Prostate gland (tissue), 2 donors: ENCODE measurements at regions not wholly inside any gene's neighbourhood (a gene's known extent, or its start where the extent isn't known, plus 50 kb on each side); places are given as distances from the start of the nearest gene placed in this dataset.

Experiments
- DNase-seq: peaks from one replicate; pipeline ENCODE4 v3.0.0-alpha.2; 2019; ENCODE audit warnings: low spot score
- H3K27ac ChIP-seq, 2 donors: fragments of 200-600 bp; sonication (generic); 2 replicates each; pipeline ENCODE4 v1.5.1; 2017 to 2019
- H3K27me3 ChIP-seq: fragments of 200-600 bp; sonication (generic); replicated peaks from 2 replicates; pipeline ENCODE4 v1.5.1; 2019; ENCODE audit not compliant: insufficient read depth
- H3K36me3 ChIP-seq, 2 donors: fragments of 200-600 bp; sonication (generic); 1 replicate in 1 of 2; 2 replicates in 1 of 2; pipeline versions ENCODE4 v1.5.1 to v1.8.1; 2017 to 2019
- H3K4me1 ChIP-seq: fragments of 200-600 bp; sonication (generic); replicated peaks from 2 replicates; pipeline ENCODE4 v1.5.1; 2019
- H3K4me3 ChIP-seq, 2 donors: fragments of 200-600 bp; sonication (generic); 2 replicates each; pipeline ENCODE4 v1.5.1; 2017 to 2019
- H3K9me3 ChIP-seq: fragments of 200-600 bp; sonication (generic); 2 replicates; pipeline ENCODE4 v1.5.1; 2017
- POLR2A ChIP-seq: fragments of 450-650 bp; IDR thresholded peaks from one replicate; pipeline ENCODE4 v1.6.1; 2016; ENCODE audit warnings: antibody characterized with exemption, mild to moderate bottlenecking
- POLR2AphosphoS5 ChIP-seq: sonication (generic); formaldehyde crosslinking; IDR thresholded peaks from one replicate; pipeline ENCODE4 v1.6.1; 2017; ENCODE audit warnings: antibody characterized with exemption
- WGBS: methylation state at CpG from one replicate; pipeline ENCODE4 v1.1.5; 2018; 5-methylcytosine and 5-hydroxymethylcytosine counted together
- intact Hi-C: fragments of 100-400 bp; cut with DNase I; formaldehyde crosslinking; loops from one replicate; pipeline ENCODE4 v1.14.2; 2022
- TF ChIP-seq, protein P1 (sequence below), 4 experiments: fragments of 200-600 bp in 2 of 4; fragments of 450-650 bp in 2 of 4; sonication (generic) in 2 of 4; IDR thresholded peaks; 1 replicate in 3 of 4; 2 replicates in 1 of 4; pipeline ENCODE4 v1.5.1; 2016 to 2019; ENCODE audit warnings: antibody characterized with exemption in 4 of 4, mild to moderate bottlenecking in 2 of 4, moderate library complexity in 2 of 4

DNA sequence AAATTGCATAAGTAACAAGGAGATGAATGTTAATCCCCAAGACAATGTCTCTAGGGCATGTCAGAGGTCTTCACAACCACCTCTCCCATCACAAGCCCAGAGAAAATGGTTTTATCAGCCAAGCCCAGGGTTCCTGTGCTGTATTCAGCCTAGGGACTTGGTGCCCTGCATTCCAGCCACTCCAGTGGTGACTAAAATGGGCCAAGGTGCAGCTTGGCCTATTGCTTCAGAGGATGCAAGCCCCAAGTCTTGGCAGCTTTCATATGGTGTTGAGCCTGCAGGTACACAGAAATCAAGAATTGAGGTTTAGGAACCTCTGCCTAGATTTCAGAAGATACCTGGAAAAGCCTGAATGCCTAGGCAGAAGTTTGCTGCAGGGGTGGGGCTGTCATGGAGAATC, 1118.6 kb downstream of the PLA2G4A start:
- DNase-seq, result no peak
- Histone ChIP-seq H3K4me1 (no peaks in the 10 kb centered on the region), H3K27me3 (no peaks in the 10 kb centered on the region), H3K36me3 (no peaks in the 10 kb centered on the region), H3K27ac (no peak overlapping the region), H3K9me3 (no peaks in the 10 kb centered on the region), H3K4me3 (no peak overlapping the region)
- no peak for TF ChIP-seq POLR2AphosphoS5
- TF ChIP-seq POLR2A, result no peak
- TF ChIP-seq, protein P1, sequence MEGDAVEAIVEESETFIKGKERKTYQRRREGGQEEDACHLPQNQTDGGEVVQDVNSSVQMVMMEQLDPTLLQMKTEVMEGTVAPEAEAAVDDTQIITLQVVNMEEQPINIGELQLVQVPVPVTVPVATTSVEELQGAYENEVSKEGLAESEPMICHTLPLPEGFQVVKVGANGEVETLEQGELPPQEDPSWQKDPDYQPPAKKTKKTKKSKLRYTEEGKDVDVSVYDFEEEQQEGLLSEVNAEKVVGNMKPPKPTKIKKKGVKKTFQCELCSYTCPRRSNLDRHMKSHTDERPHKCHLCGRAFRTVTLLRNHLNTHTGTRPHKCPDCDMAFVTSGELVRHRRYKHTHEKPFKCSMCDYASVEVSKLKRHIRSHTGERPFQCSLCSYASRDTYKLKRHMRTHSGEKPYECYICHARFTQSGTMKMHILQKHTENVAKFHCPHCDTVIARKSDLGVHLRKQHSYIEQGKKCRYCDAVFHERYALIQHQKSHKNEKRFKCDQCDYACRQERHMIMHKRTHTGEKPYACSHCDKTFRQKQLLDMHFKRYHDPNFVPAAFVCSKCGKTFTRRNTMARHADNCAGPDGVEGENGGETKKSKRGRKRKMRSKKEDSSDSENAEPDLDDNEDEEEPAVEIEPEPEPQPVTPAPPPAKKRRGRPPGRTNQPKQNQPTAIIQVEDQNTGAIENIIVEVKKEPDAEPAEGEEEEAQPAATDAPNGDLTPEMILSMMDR (IDR thresholded peaks at IDR 0.05), result no peak
- intact Hi-C loops, result no loop called here

DNA sequence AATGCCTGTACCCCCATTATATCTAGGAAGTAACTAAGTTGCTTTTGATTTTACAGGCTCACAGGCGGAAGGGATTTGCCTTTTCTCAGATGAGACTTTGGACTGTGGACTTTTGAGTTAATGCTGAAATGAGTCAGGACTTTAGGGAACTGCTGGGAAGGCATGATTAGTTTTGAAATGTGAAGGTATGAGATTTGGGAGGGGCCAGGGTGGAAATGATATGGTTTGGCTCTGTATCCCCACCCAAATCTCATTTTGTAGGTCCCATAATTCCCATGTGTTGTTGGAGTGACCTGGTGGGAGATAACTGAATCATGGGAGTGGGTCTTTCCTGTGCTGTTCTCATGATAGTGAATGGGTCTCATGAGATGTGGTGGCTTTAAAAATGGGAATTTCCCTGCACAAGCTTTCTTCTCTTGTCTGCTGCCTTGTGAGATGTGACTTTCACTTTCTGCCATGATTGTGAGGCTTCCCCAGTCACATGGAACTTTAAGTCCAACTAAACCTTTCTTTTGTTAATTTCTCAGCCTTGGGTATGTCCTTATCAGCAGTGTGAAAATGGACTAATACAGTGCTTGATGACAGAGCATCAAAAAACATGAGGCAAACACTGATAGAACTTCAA, 1119.5 kb downstream of the PLA2G4A start:
- intact Hi-C loops, result no loop called here
- Histone ChIP-seq H3K27ac (no peak overlapping the region), H3K9me3 (no peaks in the 10 kb centered on the region), H3K4me3 (no peak overlapping the region), H3K4me1 (no peaks in the 10 kb centered on the region), H3K27me3 (no peaks in the 10 kb centered on the region), H3K36me3 (no peaks in the 10 kb centered on the region)
- no peak for DNase-seq
- TF ChIP-seq, protein P1 (IDR thresholded peaks at IDR 0.05), result no peak
- TF ChIP-seq POLR2AphosphoS5 (no peak), POLR2A (no peak)
- WGBS, result 79% methylated on average over 1 of the region's 1 CpG

GRCh38 chr1:187949567-187949966, 1120.8 kb downstream of the PLA2G4A start:
- WGBS, result 91% methylated on average over 1 of the region's 1 CpG
- no peak for DNase-seq
- Histone ChIP-seq H3K36me3 (no peaks in the 10 kb centered on the region), H3K4me3 (no peak overlapping the region), H3K9me3 (no peaks in the 10 kb centered on the region), H3K27ac (no peak overlapping the region), H3K4me1 (no peaks in the 10 kb centered on the region), H3K27me3 (no peaks in the 10 kb centered on the region)
- TF ChIP-seq POLR2AphosphoS5 (no peak), POLR2A (no peak)
- TF ChIP-seq, protein P1 (IDR thresholded peaks at IDR 0.05), result no peak
- intact Hi-C loops, result no loop called here

- Histone ChIP-seq H3K4me1 (no peaks in the 10 kb centered on the region), H3K9me3 (no peaks in the 10 kb centered on the region), H3K4me3 (no peak overlapping the region), H3K36me3 (no peaks in the 10 kb centered on the region), H3K27me3 (no peaks in the 10 kb centered on the region), H3K27ac (no peak overlapping the region)
- TF ChIP-seq, protein P1 (IDR thresholded peaks at IDR 0.05), result no peak
- TF ChIP-seq POLR2AphosphoS5 (no peak), POLR2A (no peak)
- no peak for DNase-seq
- intact Hi-C loops, result no loop called here
Measured at GRCh38 chr1:187951817-187952216, 1123.1 kb downstream of the PLA2G4A start.

GRCh38 chr1:187952446-187952845, 1123.7 kb downstream of the PLA2G4A start:
- H3K4me3 ChIP-seq, result no peak overlapping the region
- TF ChIP-seq, protein P1 (IDR thresholded peaks at IDR 0.05), result no peak
- no peak for TF ChIP-seq POLR2A
- TF ChIP-seq POLR2AphosphoS5, result no peak
- DNase-seq, result no peak
- no peaks in the 10 kb centered on the region for H3K9me3 ChIP-seq
- no peaks in the 10 kb centered on the region for H3K36me3 ChIP-seq
- intact Hi-C loops, result no loop called here
- H3K4me1 ChIP-seq, result no peaks in the 10 kb centered on the region
- no peaks in the 10 kb centered on the region for H3K27me3 ChIP-seq
- no peak overlapping the region for H3K27ac ChIP-seq
- WGBS, result 92% methylated on average over 2 of the region's 2 CpGs
